ENCODE measurements at regions not wholly inside any gene's neighbourhood (a gene's known extent, or its start where the extent isn't known, plus 50 kb on each side); places are given as distances from the start of the nearest gene placed in this dataset.

GRCh38 chr6:74479420-74479819 lies 726.4 kb downstream of the COL12A1 start:
- no peak for TF ChIP-seq POLR2A (IDR thresholded peaks at IDR 0.05)
- TF ChIP-seq CTCF (IDR thresholded peaks at IDR 0.05), result no peak

Measured in vagina (tissue), 2 donors.